BLaER1 treated with 17β-estradiol and CSF1 and Interleukin-3, amounts not matched to agents 10 nM and 100 nM (cell line): ENCODE measurements at regions not wholly inside any gene's neighbourhood (a gene's known extent, or its start where the extent isn't known, plus 50 kb on each side); places are given as distances from the start of the nearest gene placed in this dataset.

ENCODE experiments used
- H3K27ac ChIP-seq, 11 experiments: shearing (Covaris generic); formaldehyde crosslinking; 2 replicates each; pipeline ENCODE4 v1.8.1; 2022
- H3K27me3 ChIP-seq, 11 experiments: shearing (Covaris generic); formaldehyde crosslinking; 2 replicates each; pipeline ENCODE4 v1.8.1; 2022
- H3K36me3 ChIP-seq, 11 experiments: shearing (Covaris generic); formaldehyde crosslinking; 2 replicates each; pipeline ENCODE4 v1.8.1; 2022
- H3K4me1 ChIP-seq, 10 experiments: shearing (Covaris generic); formaldehyde crosslinking; 2 replicates each; pipeline ENCODE4 v1.8.1; 2022
- H3K4me2 ChIP-seq, 11 experiments: shearing (Covaris generic); formaldehyde crosslinking; 2 replicates each; pipeline ENCODE4 v1.8.1; 2022
- H3K4me3 ChIP-seq, 10 experiments: shearing (Covaris generic); formaldehyde crosslinking; 2 replicates each; pipeline ENCODE4 v1.8.1; 2022
- H3K9ac ChIP-seq, 11 experiments: shearing (Covaris generic); formaldehyde crosslinking; 2 replicates each; pipeline ENCODE4 v1.8.1; 2022
- H3K9me3 ChIP-seq, 11 experiments: shearing (Covaris generic); formaldehyde crosslinking; replicated peaks in 1 of 11; 2 replicates each; pipeline ENCODE4 v1.8.1; 2022
- H4K20me1 ChIP-seq, 11 experiments: shearing (Covaris generic); formaldehyde crosslinking; 2 replicates each; pipeline ENCODE4 v1.8.1; 2022
- Cebpa-rat ChIP-seq, 11 experiments: shearing (Covaris generic); IDR thresholded peaks; 2 replicates each; pipeline ENCODE4 v1.8.1; 2022

DNA sequence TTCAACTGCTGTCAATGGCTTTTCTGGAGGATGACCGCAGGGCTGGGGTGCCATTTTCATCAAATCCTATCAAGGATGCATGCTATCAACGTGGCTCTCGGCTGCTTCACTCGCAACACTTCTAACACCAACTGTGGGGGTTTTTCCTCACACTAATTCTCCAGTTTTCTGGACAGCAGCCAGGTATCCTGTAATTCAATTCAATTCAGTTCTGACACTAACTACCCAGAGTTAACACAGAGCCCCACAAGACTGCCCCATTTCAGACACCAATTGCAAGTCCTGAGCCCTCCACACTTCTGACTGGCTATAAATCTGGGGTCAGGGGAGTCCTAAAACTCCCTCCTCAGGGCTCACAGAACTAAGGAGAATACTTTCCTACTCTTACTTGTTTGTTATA, 55.3 kb upstream of the TMCC3 start:
- H3K4me3 ChIP-seq: no peak overlapping the region
- no peak overlapping the region for H3K27ac ChIP-seq
- no peak overlapping the region for H3K9ac ChIP-seq
- H3K36me3 ChIP-seq: no peaks in the 10 kb centered on the region
- no peaks in the 10 kb centered on the region for H4K20me1 ChIP-seq
- peaks cover 0 to 20% (median 7%) of the 10 kb centered on the region in 10 experiments; a peak in 8 of 20 replicates for H3K4me1 ChIP-seq
- no peaks in the 10 kb centered on the region for H3K27me3 ChIP-seq
- peak overlapping the region in 1 of 11 experiments; percentile 3; a peak in 1 of 22 replicates for H3K4me2 ChIP-seq
- H3K9me3 ChIP-seq: no peaks in the 10 kb centered on the region
- no peak for TF ChIP-seq Cebpa-rat (IDR thresholded peaks at IDR 0.05)

DNA sequence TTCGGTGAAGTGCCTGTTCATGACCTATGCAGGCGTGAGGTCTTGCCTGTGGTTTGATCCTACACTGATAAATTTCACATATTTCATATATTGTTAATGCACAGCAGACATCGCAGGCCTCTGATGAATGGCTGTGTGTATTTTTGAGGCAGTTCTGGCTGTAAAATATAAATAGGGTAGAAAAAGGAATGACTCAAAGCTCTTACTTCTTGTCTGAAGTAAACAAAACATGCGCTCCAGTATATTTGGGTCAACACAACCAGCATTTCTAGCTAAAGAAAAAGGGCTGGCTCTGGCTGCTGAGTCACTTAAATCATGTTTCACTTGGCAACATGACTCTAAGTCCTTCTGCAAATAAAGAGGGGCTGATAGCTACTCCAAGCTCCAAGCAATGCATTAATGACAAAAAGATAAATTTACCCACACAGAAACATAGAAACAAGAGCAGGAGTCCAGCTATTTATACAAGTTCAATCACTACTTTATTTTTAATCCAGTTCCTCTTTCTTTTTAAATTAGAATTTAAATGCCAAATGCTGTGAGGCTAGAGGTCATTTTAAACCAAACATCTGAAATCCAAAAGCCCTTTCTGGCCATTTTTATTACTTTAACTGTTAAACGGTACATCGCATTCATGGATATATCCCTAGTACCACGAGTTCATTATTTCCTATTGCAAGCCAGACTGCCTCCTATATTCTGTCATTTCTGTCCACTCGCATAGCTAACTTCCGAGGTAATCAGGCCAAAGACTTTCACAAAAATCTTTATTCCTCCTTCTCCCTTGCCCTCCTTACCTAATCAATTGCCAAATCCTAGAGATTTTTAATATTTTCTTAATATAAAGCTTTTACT, 54.3 kb upstream of the TMCC3 start:
- peaks cover 0 to 19% (median 7%) of the 10 kb centered on the region in 10 experiments; a peak in 8 of 20 replicates for H3K4me1 ChIP-seq
- H3K27me3 ChIP-seq: no peaks in the 10 kb centered on the region
- H4K20me1 ChIP-seq: no peaks in the 10 kb centered on the region
- no peaks in the 10 kb centered on the region for H3K36me3 ChIP-seq
- no peak overlapping the region for H3K4me3 ChIP-seq
- peak overlapping the region in 2 of 11 experiments; percentile 4 to 9; a peak in 1 of 22 replicates for H3K4me2 ChIP-seq
- TF ChIP-seq Cebpa-rat (IDR thresholded peaks at IDR 0.05): no peak
- H3K27ac ChIP-seq: no peak overlapping the region
- 0 out of 22 replicates have a peak, but pooled peaks cover 0 to 2% (median 0%) of the 10 kb centered on the region in 11 experiments for H3K9me3 ChIP-seq
- no peak overlapping the region for H3K9ac ChIP-seq

DNA sequence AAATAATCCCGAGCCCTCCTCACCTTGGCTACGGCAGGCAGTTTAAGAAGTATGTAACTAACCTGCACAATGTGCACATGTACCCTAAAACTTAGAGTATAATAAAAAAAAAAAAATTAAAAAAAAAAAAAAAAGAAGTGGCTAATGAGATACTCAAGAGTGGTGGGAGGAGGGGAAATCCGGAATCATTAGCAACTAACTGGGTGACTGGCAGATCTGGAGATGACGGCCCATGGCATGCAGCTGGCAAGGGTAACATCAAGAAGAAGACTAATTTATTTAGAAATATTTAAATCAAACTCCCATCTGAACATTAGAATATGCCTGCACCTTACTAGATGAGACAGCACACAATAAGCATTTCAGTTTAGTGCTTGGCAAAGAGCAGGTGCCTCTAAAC, 52.3 kb upstream of the TMCC3 start:
- Histone ChIP-seq H3K4me1 (peaks cover 0 to 8% (median 0%) of the 10 kb centered on the region in 10 experiments; a peak in 2 of 20 replicates), H3K9me3 (0 out of 22 replicates have a peak, but pooled peaks cover 0 to 7% (median 0%) of the 10 kb centered on the region in 11 experiments), H4K20me1 (no peaks in the 10 kb centered on the region), H3K27ac (no peak overlapping the region), H3K27me3 (no peaks in the 10 kb centered on the region), H3K4me2 (no peak overlapping the region), H3K4me3 (no peak overlapping the region), H3K36me3 (no peaks in the 10 kb centered on the region), H3K9ac (no peak overlapping the region)
- TF ChIP-seq Cebpa-rat (IDR thresholded peaks at IDR 0.05): no peak

DNA sequence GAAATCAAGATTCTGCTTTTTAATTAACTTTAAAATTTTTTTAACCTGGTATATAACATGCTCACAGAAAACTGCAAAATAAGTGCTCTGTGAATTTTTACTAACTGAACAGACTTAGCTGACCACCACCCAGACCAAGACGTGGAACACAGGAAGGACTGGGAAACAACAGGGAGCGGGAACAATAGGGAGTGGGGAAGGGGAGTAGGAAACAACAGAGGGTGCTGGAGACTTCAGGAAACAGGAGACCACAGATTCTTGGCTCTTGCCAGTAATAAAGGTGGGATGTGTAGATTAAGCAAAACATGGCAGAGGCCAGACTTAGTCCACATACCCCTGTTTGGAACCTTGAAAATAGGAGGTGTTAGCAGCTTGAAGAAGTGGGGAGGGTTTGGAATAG, 51.4 kb upstream of the TMCC3 start:
- no peak for TF ChIP-seq Cebpa-rat (IDR thresholded peaks at IDR 0.05)
- Histone ChIP-seq H3K27me3 (no peaks in the 10 kb centered on the region), H3K9ac (no peak overlapping the region), H3K4me1 (peaks cover 0 to 8% (median 0%) of the 10 kb centered on the region in 10 experiments; a peak in 2 of 20 replicates), H3K4me2 (no peak overlapping the region), H3K4me3 (no peak overlapping the region), H4K20me1 (no peaks in the 10 kb centered on the region), H3K9me3 (0 out of 22 replicates have a peak, but pooled peaks cover 0 to 7% (median 0%) of the 10 kb centered on the region in 11 experiments), H3K27ac (no peak overlapping the region), H3K36me3 (no peaks in the 10 kb centered on the region)

DNA sequence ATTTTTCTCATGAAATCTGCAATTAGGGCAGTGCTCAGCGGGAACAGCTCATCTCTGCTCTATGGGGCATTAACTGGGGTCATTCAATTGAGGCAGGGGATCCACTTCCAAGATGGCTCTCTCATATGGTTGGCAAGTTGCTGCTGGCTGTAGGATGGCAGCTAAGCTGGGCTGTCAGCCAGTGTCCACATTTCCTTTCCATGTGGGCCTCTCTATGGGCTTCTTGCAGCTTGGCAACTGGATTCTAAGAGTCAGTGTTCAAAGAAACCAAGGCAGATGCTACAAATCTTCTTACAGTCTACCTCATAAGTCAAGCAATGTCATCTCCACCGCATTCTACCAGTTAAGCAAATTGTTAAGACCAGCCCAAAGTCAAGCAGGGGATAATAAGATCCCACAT, 50.3 kb upstream of the TMCC3 start:
- TF ChIP-seq Cebpa-rat (IDR thresholded peaks at IDR 0.05): no peak
- Histone ChIP-seq H3K9me3 (peaks cover 0 to 7% (median 0%) of the 10 kb centered on the region in 11 experiments; a peak in 1 of 22 replicates), H3K4me2 (no peak overlapping the region), H3K4me3 (no peak overlapping the region), H3K4me1 (peaks cover 0 to 7% (median 0%) of the 10 kb centered on the region in 10 experiments; a peak in 1 of 20 replicates), H3K36me3 (no peaks in the 10 kb centered on the region), H4K20me1 (no peaks in the 10 kb centered on the region), H3K27ac (no peak overlapping the region), H3K27me3 (no peaks in the 10 kb centered on the region), H3K9ac (no peak overlapping the region)
